ENCODE measurements at regions not wholly inside any gene's neighbourhood (a gene's known extent, or its start where the extent isn't known, plus 50 kb on each side); places are given as distances from the start of the nearest gene placed in this dataset.

DNA sequence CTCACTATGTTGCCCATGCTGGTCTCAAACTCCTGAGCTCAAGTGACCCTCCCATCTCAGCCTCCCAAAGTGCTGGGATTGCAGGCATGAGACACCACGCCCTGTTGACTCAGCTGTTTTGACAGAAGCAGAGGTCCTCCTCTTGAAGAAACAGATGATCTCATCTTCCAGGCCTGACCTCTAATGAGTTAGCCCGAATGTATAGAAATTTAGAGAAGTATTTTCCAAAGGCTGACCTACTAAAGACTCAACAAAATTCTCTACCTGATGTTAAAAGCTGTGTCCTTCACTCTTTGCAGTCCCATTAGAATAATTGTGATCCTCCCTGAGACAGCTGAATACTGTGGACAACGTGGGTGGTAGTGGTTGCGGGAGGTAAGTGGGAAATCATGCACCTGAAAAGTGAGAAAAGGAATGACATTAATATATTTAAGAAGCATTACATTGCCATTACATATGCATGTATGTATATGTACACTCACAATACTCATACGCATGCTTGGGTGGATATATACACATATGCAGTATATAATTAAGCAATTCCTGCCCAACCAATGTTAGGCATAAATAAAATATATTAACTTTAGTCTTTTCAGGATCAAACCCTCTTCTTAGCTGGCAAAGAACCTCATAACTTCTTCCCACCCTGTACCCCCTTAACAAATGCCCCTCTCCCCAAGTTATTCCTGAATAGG lies 204.6 kb upstream of the NR2F2 start:
- TF ChIP-seq EZH2phosphoT487 (IDR thresholded peaks at IDR 0.05; ENCODE audit: insufficient read depth, low read depth) = no peak
- TF ChIP-seq EZH2 (IDR thresholded peaks at IDR 0.05; ENCODE audit: insufficient read depth, poor library complexity, severe bottlenecking) = no peak

Data from GM23248 (cell line).